B cell (primary cell): ENCODE measurements at regions not wholly inside any gene's neighbourhood (a gene's known extent, or its start where the extent isn't known, plus 50 kb on each side); places are given as distances from the start of the nearest gene placed in this dataset.

Experiments used
- ATAC-seq: fragments of 200-7000 bp; cut with Tn5 transposase; one replicate; pipeline ENCODE4 v1.10.0; 2021; ENCODE audit warnings: low read depth, mild to moderate bottlenecking, moderate number of reproducible peaks, moderate library complexity
- CTCF ChIA-PET: fragments of 350-600 bp; sonication (Branson Sonifier 250); formaldehyde crosslinking; loops from one replicate; lab custom pipeline; 2021; ENCODE audit warnings: antibody characterized with exemption, inconsistent platforms; lab: Charles Lee
- POLR2A ChIA-PET: fragments of 350-600 bp; sonication (Branson Sonifier 250); formaldehyde crosslinking; loops from one replicate; lab custom pipeline; 2021; ENCODE audit warnings: antibody characterized with exemption; lab: Charles Lee
- DNase-seq: peaks from one replicate; pipeline ENCODE4 v3.0.0; 2013
- H2AFZ ChIP-seq: 2 replicates; pipeline ENCODE4 v1.6.1; 2012; ENCODE audit warnings: mild to moderate bottlenecking, low read depth, low read length; ENCODE audit not compliant: insufficient read depth, poor library complexity, severe bottlenecking
- H3K27ac ChIP-seq, 2 donors: 1 replicate in 1 of 2; 2 replicates in 1 of 2; pipeline ENCODE4 v1.5.1; 2012 to 2013; ENCODE audit warnings: low read length in 2 of 2, mild to moderate bottlenecking in 2 of 2, moderate library complexity in 1 of 2
- H3K27me3 ChIP-seq, 4 experiments: fragments of 200-600 bp in 1 of 4; sonication (generic) in 1 of 4; replicated peaks in 1 of 4; 1 replicate in 2 of 4; 2 replicates in 2 of 4; pipeline versions ENCODE4 v1.6.1 to v1.7.0; 2013 to 2016; ENCODE audit warnings: low read length in 3 of 4, mild to moderate bottlenecking in 2 of 4, mixed read lengths in 1 of 4, moderate library complexity in 1 of 4; ENCODE audit not compliant: insufficient read depth in 4 of 4, control insufficient read depth in 3 of 4; ENCODE audit errors: control extremely low read depth in 1 of 4
- H3K36me3 ChIP-seq, 2 experiments: replicated peaks in 1 of 2; 1 replicate in 1 of 2; 2 replicates in 1 of 2; pipeline versions ENCODE4 v1.6.1 to v1.7.1; 2013; ENCODE audit warnings: low read length in 1 of 2; ENCODE audit not compliant: insufficient read depth in 2 of 2, control insufficient read depth in 1 of 2; ENCODE audit errors: control extremely low read depth in 1 of 2, extremely low read depth in 1 of 2
- H3K4me1 ChIP-seq, 2 donors: fragments of 200-600 bp in 1 of 2; sonication (generic) in 1 of 2; 1 replicate in 1 of 2; 2 replicates in 1 of 2; pipeline versions ENCODE4 v1.5.1 to v1.6.1; 2013 to 2017; ENCODE audit warnings: low read length in 2 of 2; ENCODE audit not compliant: control insufficient read depth in 2 of 2, insufficient read depth in 2 of 2
- H3K4me2 ChIP-seq: replicated peaks from 2 replicates; pipeline ENCODE3; 2012; ENCODE audit warnings: mild to moderate bottlenecking, low read depth, low read length; ENCODE audit not compliant: poor library complexity, severe bottlenecking
- H3K4me3 ChIP-seq, 5 experiments: fragments of 200-600 bp in 1 of 5; sonication (generic) in 1 of 5; 1 replicate in 3 of 5; 2 replicates in 2 of 5; pipeline versions ENCODE4 v1.5.1 to v1.7.0; 2011 to 2016; ENCODE audit warnings: low read length in 4 of 5, mild to moderate bottlenecking in 4 of 5, low read depth in 2 of 5, control low read depth in 1 of 5, moderate library complexity in 1 of 5; ENCODE audit not compliant: insufficient read depth in 1 of 5; ENCODE audit errors: control extremely low read depth in 1 of 5, extremely low read depth in 1 of 5
- H3K79me2 ChIP-seq: fragments of 200-600 bp; sonication (generic); one replicate; pipeline ENCODE4 v1.6.0; 2016; ENCODE audit warnings: low read length; ENCODE audit not compliant: control insufficient read depth, insufficient read depth
- H3K9ac ChIP-seq: fragments of 200-600 bp; sonication (generic); 2 replicates; pipeline ENCODE4 v1.6.1; 2017; ENCODE audit warnings: mild to moderate bottlenecking, low read length, moderate library complexity
- H3K9me3 ChIP-seq, 3 donors: one replicate each; pipeline versions ENCODE4 v1.6.1 to v1.7.1; 2013; ENCODE audit warnings: low read length in 2 of 3; ENCODE audit not compliant: control insufficient read depth in 2 of 3, insufficient read depth in 1 of 3; ENCODE audit errors: control extremely low read depth in 1 of 3
- H4K20me1 ChIP-seq: 2 replicates; pipeline ENCODE4 v1.6.0; 2012; ENCODE audit warnings: mild to moderate bottlenecking, low read length; ENCODE audit not compliant: insufficient read depth, control insufficient read depth, poor library complexity, severe bottlenecking
- H3K27ac Mint-ChIP-seq: one replicate; pipeline ENCODE4 v1.8.0; 2021; ENCODE audit warnings: mixed read lengths
- H3K27me3 Mint-ChIP-seq: one replicate; pipeline ENCODE4 v1.8.0; 2021; ENCODE audit warnings: mixed read lengths
- H3K4me1 Mint-ChIP-seq: one replicate; pipeline ENCODE4 v1.8.0; 2021; ENCODE audit warnings: mixed read lengths
- H3K4me3 Mint-ChIP-seq: one replicate; pipeline ENCODE4 v1.8.0; 2021; ENCODE audit warnings: mixed read lengths
- H3K9me3 Mint-ChIP-seq: one replicate; pipeline ENCODE4 v1.8.0; 2022; ENCODE audit warnings: mixed read lengths; ENCODE audit not compliant: insufficient read depth
- EZH2 ChIP-seq: IDR thresholded peaks from 2 replicates; pipeline ENCODE4 v1.6.1; 2012; ENCODE audit warnings: borderline replicate concordance, low read depth, mild to moderate bottlenecking, moderate library complexity, low read length; ENCODE audit not compliant: insufficient read depth, poor library complexity, severe bottlenecking
- WGBS: methylation state at CpG from one replicate; pipeline ENCODE4 v1.1.5; 2013; ENCODE audit warnings: missing lambda C conversion rate; ENCODE audit not compliant: insufficient coverage; 5-methylcytosine and 5-hydroxymethylcytosine counted together
- intact Hi-C: fragments of 100-400 bp; cut with micrococcal nuclease; formaldehyde crosslinking; loops from one replicate; pipeline ENCODE4 v1.10.0; 2022
- TF ChIP-seq, protein P1 (sequence below): fragments of 200-600 bp; IDR thresholded peaks from one replicate; pipeline ENCODE4 v1.8.0; 2022; ENCODE audit warnings: antibody characterized with exemption, mild to moderate bottlenecking

DNA sequence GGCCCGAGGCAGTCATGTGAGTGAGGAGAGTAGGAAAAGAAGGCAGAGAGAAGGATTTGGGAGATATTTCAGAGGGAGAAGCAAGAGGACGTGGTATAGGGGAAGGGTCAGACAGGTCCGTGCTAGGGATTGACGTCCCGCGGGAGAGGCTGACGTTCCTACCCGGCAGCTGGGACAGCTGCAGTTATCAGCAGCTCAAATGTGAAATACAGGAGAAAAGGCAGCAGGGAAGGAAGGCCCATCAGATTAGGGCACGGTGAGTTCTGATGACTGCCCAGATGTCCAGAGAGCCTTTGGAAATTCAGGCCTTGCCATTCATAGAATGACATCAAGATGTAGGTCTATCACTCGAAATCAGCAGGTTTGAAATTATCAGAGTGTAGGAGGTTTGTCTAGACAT lies 88.4 kb downstream of the IRS2 start:
- Histone ChIP-seq H3K27me3 (no peaks in the 10 kb centered on the region), H3K79me2 (no peaks in the 10 kb centered on the region), H3K27ac (no peak overlapping the region), H2AFZ (no peak overlapping the region), H3K9ac (no peak overlapping the region), H3K4me1 (peaks cover 5% of the 10 kb centered on the region in 2 donors), H3K36me3 (no peaks in the 10 kb centered on the region), H3K4me3 (no peak overlapping the region), H3K9me3 (no peaks in the 10 kb centered on the region), H4K20me1 (no peaks in the 10 kb centered on the region), H3K4me2 (no peak overlapping the region)
- no peak for ATAC-seq
- POLR2A ChIA-PET = no interaction called here
- CTCF ChIA-PET = no interaction called here
- Mint-ChIP-seq H3K9me3 (no peaks in the 10 kb centered on the region), H3K27me3 (peaks cover 8% of the 10 kb centered on the region), H3K27ac (no peak overlapping the region), H3K4me1 (no peaks in the 10 kb centered on the region), H3K4me3 (no peak overlapping the region)
- TF ChIP-seq EZH2 = no peak
- TF ChIP-seq, protein P1, sequence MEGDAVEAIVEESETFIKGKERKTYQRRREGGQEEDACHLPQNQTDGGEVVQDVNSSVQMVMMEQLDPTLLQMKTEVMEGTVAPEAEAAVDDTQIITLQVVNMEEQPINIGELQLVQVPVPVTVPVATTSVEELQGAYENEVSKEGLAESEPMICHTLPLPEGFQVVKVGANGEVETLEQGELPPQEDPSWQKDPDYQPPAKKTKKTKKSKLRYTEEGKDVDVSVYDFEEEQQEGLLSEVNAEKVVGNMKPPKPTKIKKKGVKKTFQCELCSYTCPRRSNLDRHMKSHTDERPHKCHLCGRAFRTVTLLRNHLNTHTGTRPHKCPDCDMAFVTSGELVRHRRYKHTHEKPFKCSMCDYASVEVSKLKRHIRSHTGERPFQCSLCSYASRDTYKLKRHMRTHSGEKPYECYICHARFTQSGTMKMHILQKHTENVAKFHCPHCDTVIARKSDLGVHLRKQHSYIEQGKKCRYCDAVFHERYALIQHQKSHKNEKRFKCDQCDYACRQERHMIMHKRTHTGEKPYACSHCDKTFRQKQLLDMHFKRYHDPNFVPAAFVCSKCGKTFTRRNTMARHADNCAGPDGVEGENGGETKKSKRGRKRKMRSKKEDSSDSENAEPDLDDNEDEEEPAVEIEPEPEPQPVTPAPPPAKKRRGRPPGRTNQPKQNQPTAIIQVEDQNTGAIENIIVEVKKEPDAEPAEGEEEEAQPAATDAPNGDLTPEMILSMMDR = no peak
- intact Hi-C loops = no loop called here
- WGBS = 97% methylated on average over 9 of the region's 10 CpGs
- no peak for DNase-seq

DNA sequence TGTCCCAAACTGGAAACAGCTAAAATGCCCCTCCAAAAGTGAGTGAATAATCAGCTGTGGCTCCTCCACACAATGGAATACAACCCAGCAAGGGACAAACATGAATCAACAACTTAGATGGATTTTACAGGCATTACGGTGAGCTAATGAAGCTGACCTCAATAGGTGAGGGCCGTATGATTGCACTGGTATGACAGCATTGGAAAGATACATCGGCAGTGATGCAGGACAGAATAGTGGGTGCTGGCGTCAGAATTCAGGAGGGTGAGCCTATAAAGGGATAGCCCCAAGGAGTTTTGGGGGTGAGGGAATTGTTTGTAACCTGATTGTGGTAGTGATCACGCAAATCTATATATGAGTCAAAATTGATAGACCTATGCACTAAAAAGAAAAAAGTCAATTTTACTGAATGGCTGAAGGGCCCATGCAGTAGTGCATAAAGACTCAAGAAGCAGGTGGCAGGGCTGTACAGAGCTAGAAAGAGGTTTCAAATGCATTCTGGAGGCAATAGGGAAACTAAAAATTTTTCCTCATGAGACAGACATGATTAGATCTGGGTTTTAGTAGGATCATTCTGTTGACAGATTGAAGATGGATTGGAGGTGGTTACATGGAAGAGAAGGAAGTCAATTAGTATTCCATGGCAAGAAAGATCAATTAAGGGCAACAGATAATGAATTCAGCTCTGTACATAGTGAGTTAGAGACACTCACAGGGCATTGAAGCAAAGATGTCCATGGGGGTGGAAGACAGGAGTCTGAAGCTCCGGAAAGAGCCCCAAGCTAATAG lies 90.8 kb downstream of the IRS2 start:
- Histone ChIP-seq H3K36me3 (no peaks in the 10 kb centered on the region), H2AFZ (no peak overlapping the region), H4K20me1 (no peaks in the 10 kb centered on the region), H3K27ac (no peak overlapping the region), H3K4me3 (no peak overlapping the region), H3K9me3 (no peaks in the 10 kb centered on the region), H3K4me1 (peaks cover 4 to 5% of the 10 kb centered on the region in 2 donors), H3K9ac (no peak overlapping the region), H3K4me2 (no peak overlapping the region), H3K27me3 (no peaks in the 10 kb centered on the region), H3K79me2 (no peaks in the 10 kb centered on the region)
- H3K27ac Mint-ChIP-seq = no peak overlapping the region
- 93% methylated on average over 5 of the region's 6 CpGs for WGBS
- no peak overlapping the region for H3K4me3 Mint-ChIP-seq
- peaks cover 5% of the 10 kb centered on the region for H3K27me3 Mint-ChIP-seq
- ChIA-PET POLR2A (no interaction called here), CTCF (interaction anchor here (0.6 kb wide), 1 partner anchor 30 kb away, joined by 4 read pairs; no protein-coding TSS in a partner anchor)
- no peaks in the 10 kb centered on the region for H3K9me3 Mint-ChIP-seq
- H3K4me1 Mint-ChIP-seq = no peaks in the 10 kb centered on the region
- DNase-seq (no peak), ATAC-seq (no peak)
- TF ChIP-seq, protein P1 = no peak
- TF ChIP-seq EZH2 = no peak
- intact Hi-C loops = no loop called here
